HEK293T (cell line): ENCODE measurements at regions not wholly inside any gene's neighbourhood (a gene's known extent, or its start where the extent isn't known, plus 50 kb on each side); places are given as distances from the start of the nearest gene placed in this dataset.

Experiments used
- CTCF ChIA-PET: fragments of 350-600 bp; formaldehyde crosslinking; extraction: SDS; loops from one replicate; lab custom pipeline; 2021; ENCODE audit warnings: antibody characterized with exemption, inconsistent platforms; lab: Yijun Ruan, JAX
- POLR2A ChIA-PET: fragments of 350-600 bp; formaldehyde crosslinking; extraction: SDS; loops from one replicate; lab custom pipeline; 2020; ENCODE audit warnings: antibody characterized with exemption, inconsistent platforms; lab: Yijun Ruan, JAX
- DNase-seq: peaks from one replicate; pipeline ENCODE4 v3.0.0; 2012; ENCODE audit warnings: mixed read lengths; ENCODE audit errors: extremely low spot score
- ARNT ChIP-seq: fragments of 450-650 bp; IDR thresholded peaks from 2 replicates; pipeline ENCODE4 v1.6.1; 2017; ENCODE audit warnings: mild to moderate bottlenecking
- BHLHE40 ChIP-seq: fragments of 450-650 bp; IDR thresholded peaks from 2 replicates; pipeline ENCODE4 v1.6.1; 2016; ENCODE audit warnings: mild to moderate bottlenecking, moderate library complexity, borderline replicate concordance
- CTBP1 ChIP-seq: fragments of 450-650 bp; IDR thresholded peaks from 2 replicates; pipeline ENCODE4 v1.6.1; 2016; ENCODE audit warnings: borderline replicate concordance
- ELF4 ChIP-seq: fragments of 450-650 bp; IDR thresholded peaks from 2 replicates; pipeline ENCODE4 v1.6.1; 2017; ENCODE audit warnings: antibody characterized with exemption
- FOXA1 ChIP-seq: fragments of 450-650 bp; IDR thresholded peaks from 2 replicates; pipeline ENCODE4 v1.6.1; 2016; ENCODE audit warnings: mild to moderate bottlenecking
- FOXK2 ChIP-seq: fragments of 450-650 bp; IDR thresholded peaks from 2 replicates; pipeline ENCODE4 v1.6.1; 2016; ENCODE audit warnings: mild to moderate bottlenecking
- FOXM1 ChIP-seq: fragments of 450-650 bp; IDR thresholded peaks from 2 replicates; pipeline ENCODE4 v1.6.1; 2017; ENCODE audit warnings: mild to moderate bottlenecking, borderline replicate concordance
- HDGF ChIP-seq: fragments of 450-650 bp; IDR thresholded peaks from 2 replicates; pipeline ENCODE4 v1.6.1; 2017; ENCODE audit warnings: antibody characterized with exemption, borderline replicate concordance
- L3MBTL2 ChIP-seq: fragments of 450-650 bp; conservative IDR thresholded peaks from 2 replicates; pipeline ENCODE4 v1.6.1; 2016; ENCODE audit warnings: mild to moderate bottlenecking
- LEF1 ChIP-seq: fragments of 450-650 bp; IDR thresholded peaks from 2 replicates; pipeline ENCODE4 v1.6.1; 2017; ENCODE audit warnings: mild to moderate bottlenecking, borderline replicate concordance
- NFRKB ChIP-seq: fragments of 450-650 bp; IDR thresholded peaks from 2 replicates; pipeline ENCODE4 v1.6.1; 2016; ENCODE audit warnings: mild to moderate bottlenecking, moderate library complexity
- SP1 ChIP-seq: fragments of 450-650 bp; IDR thresholded peaks from 2 replicates; pipeline ENCODE4 v1.6.1; 2017
- SUZ12 ChIP-seq: fragments of 450-650 bp; IDR thresholded peaks from 2 replicates; pipeline ENCODE4 v1.6.1; 2016; ENCODE audit warnings: mild to moderate bottlenecking
- TARDBP ChIP-seq: fragments of 450-650 bp; IDR thresholded peaks from 2 replicates; pipeline ENCODE4 v1.6.1; 2016
- ZNF384 ChIP-seq: fragments of 450-650 bp; IDR thresholded peaks from 2 replicates; pipeline ENCODE4 v1.6.1; 2016
- TF ChIP-seq, protein P1 (sequence below): fragments of 450-650 bp; IDR thresholded peaks from 2 replicates; pipeline ENCODE4 v1.6.1; 2016

GRCh38 chr17:77572065-77572601, 386.4 kb upstream of the TNRC6C start:
- CTCF ChIA-PET, result no interaction called here
- no peak for DNase-seq
- POLR2A ChIA-PET, result no interaction called here
- TF ChIP-seq SP1, result no peak
- no peak for TF ChIP-seq TARDBP
- TF ChIP-seq FOXK2, result no peak
- TF ChIP-seq ELF4, result no peak
- TF ChIP-seq ZNF384, result no peak
- no peak for TF ChIP-seq SUZ12
- no peak for TF ChIP-seq ARNT
- no peak for TF ChIP-seq L3MBTL2
- no peak for TF ChIP-seq NFRKB
- no peak for TF ChIP-seq FOXM1
- no peak for TF ChIP-seq BHLHE40
- no peak for TF ChIP-seq CTBP1
- no peak for TF ChIP-seq FOXA1
- no peak for TF ChIP-seq LEF1
- TF ChIP-seq HDGF, result no peak
- TF ChIP-seq, protein P1, sequence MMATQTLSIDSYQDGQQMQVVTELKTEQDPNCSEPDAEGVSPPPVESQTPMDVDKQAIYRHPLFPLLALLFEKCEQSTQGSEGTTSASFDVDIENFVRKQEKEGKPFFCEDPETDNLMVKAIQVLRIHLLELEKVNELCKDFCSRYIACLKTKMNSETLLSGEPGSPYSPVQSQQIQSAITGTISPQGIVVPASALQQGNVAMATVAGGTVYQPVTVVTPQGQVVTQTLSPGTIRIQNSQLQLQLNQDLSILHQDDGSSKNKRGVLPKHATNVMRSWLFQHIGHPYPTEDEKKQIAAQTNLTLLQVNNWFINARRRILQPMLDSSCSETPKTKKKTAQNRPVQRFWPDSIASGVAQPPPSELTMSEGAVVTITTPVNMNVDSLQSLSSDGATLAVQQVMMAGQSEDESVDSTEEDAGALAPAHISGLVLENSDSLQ, result no peak

DNA sequence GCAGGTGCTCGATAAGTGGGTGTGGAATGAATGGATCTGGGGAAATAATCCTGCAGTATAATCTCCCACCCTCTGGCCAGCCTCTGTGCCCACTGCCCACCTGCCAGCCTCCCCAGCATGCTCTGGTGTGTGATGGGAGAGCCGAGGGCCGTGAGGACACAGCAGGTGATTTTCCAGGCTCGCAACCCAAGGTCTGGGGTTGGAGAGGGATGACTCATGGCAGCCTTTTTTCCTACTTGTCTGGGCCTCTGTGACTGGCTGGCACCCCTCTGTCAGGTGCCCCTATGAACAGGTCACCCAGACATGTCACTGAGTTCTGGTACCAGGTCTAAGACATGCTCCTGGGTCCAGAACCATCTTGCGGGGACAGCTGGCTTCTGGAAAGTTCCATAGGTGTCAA, 385.7 kb upstream of the TNRC6C start:
- CTCF ChIA-PET, result no interaction called here

DNA sequence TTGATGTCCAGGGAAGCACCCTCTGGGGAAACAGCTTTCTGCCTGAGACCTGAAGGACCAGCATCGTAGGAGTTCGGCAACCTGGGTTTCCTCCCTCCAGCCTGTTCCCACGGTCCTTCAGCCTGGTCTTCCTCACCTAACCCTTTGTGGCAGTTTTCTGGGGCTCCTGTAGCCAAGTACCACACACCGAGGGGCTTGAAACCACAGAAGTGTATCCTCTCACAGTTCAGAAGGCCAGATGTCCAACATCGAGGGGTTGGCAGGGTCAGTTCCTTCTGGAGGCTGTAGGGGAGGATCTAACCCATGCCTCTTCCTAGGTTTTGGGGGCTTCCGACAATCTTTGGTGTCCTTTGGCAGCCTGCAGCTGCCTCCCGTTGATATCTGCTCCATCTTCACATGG, 381.0 kb upstream of the TNRC6C start:
- TF ChIP-seq BHLHE40, result no peak
- TF ChIP-seq ZNF384, result no peak
- no peak for TF ChIP-seq ELF4
- no peak for TF ChIP-seq SP1
- no peak for TF ChIP-seq HDGF
- TF ChIP-seq CTBP1, result no peak
- TF ChIP-seq FOXA1, result no peak
- no peak for TF ChIP-seq NFRKB
- TF ChIP-seq FOXM1, result no peak
- DNase-seq, result no peak
- CTCF ChIA-PET, result no interaction called here
- POLR2A ChIA-PET, result no interaction called here

More for the DNA sequence above, 385.7 kb upstream of the TNRC6C start:
- POLR2A ChIA-PET, result no interaction called here
- TF ChIP-seq L3MBTL2, result no peak
- TF ChIP-seq TARDBP, result no peak
- no peak for TF ChIP-seq CTBP1
- no peak for TF ChIP-seq ELF4
- TF ChIP-seq SP1, result no peak
- DNase-seq, result no peak

DNA sequence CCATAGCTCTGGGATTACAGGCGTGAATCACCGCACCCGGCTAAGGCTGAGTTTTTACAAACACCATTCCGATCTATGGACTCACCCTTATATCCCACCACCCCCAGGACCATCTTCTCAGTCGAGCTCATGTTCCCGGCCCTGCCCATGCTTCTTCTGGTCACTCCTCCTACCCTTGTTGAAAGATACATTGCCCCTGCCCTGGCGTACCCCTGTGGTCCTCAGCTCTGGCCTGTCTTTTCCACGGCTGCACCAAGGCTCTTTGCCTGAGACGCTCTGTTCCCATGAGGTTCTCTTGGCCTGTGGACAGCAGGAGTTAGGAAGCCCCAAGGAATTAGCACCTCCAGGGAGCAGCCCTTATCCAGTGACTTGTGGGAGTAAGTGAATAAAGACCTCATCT, 379.4 kb upstream of the TNRC6C start:
- ChIA-PET CTCF (interaction anchor here (0.7 kb wide), 1 partner anchor 247 kb away, joined by 3 read pairs; no protein-coding TSS in a partner anchor), POLR2A (no interaction called here)
- TF ChIP-seq TARDBP (no peak), ELF4 (no peak), HDGF (no peak), BHLHE40 (no peak), CTBP1 (no peak), ZNF384 (no peak), FOXA1 (no peak), LEF1 (no peak), SUZ12 (no peak), FOXM1 (no peak), SP1 (no peak), FOXK2 (no peak), ARNT (no peak), NFRKB (no peak), L3MBTL2 (no peak)
- TF ChIP-seq, protein P1, result no peak
- DNase-seq, result no peak

- POLR2A ChIA-PET, result no interaction called here
- no peak for TF ChIP-seq HDGF
- no peak for TF ChIP-seq FOXK2
- TF ChIP-seq FOXM1, result no peak
- TF ChIP-seq SP1, result no peak
- TF ChIP-seq, protein P1, result no peak
- no peak for TF ChIP-seq BHLHE40
- TF ChIP-seq TARDBP, result no peak
- TF ChIP-seq CTBP1, result no peak
- no peak for TF ChIP-seq SUZ12
- DNase-seq, result no peak
- CTCF ChIA-PET, result interaction anchor here (0.7 kb wide), 1 partner anchor 246 kb away, joined by 3 read pairs; no protein-coding TSS in a partner anchor
Observed at GRCh38 chr17:77579682-77580081, 378.8 kb upstream of the TNRC6C start.

GRCh38 chr17:77580531-77581270, 377.8 kb upstream of the TNRC6C start:
- no peak for DNase-seq
- no peak for TF ChIP-seq NFRKB
- no peak for TF ChIP-seq ARNT
- TF ChIP-seq LEF1, result no peak
- no peak for TF ChIP-seq CTBP1
- no peak for TF ChIP-seq FOXA1
- no peak for TF ChIP-seq ZNF384
- no peak for TF ChIP-seq BHLHE40
- TF ChIP-seq FOXK2, result no peak
- TF ChIP-seq, protein P1, result no peak
- TF ChIP-seq TARDBP, result no peak
- no peak for TF ChIP-seq HDGF
- TF ChIP-seq FOXM1, result no peak
- TF ChIP-seq L3MBTL2, result no peak
- no peak for TF ChIP-seq ELF4
- ChIA-PET POLR2A (no interaction called here), CTCF (no interaction called here)
